Central memory CD8-positive, alpha-beta T cell (primary cell): ENCODE measurements at regions not wholly inside any gene's neighbourhood (a gene's known extent, or its start where the extent isn't known, plus 50 kb on each side); places are given as distances from the start of the nearest gene placed in this dataset.
"Not testable (repeated sequence)": the region's sequence is repeated elsewhere in the genome, so short reads cannot be mapped to it uniquely, and the experiment has no call there.

Experiments
- ATAC-seq: fragments of 150-1000 bp; cut with Tn5 transposase; replicated peaks from 2 replicates; pipeline ENCODE4 v1.10.0; 2022; ENCODE audit warnings: mild to moderate bottlenecking, moderate FRiP score, moderate number of reproducible peaks; ENCODE audit not compliant: poor library complexity, severe bottlenecking; ENCODE audit errors: extremely low read depth
- DNase-seq, 2 donors: peaks; one replicate each; pipeline ENCODE4 v3.0.0; 2021; ENCODE audit warnings: low spot score in 2 of 2
- H3K27ac Mint-ChIP-seq: one replicate; pipeline ENCODE4 v1.8.0; 2022; ENCODE audit warnings: low read depth, mild to moderate bottlenecking, moderate library complexity, mixed read lengths
- H3K27me3 Mint-ChIP-seq: one replicate; pipeline ENCODE4 v1.8.0; 2022; ENCODE audit warnings: mixed read lengths
- H3K36me3 Mint-ChIP-seq: one replicate; pipeline ENCODE4 v1.8.0; 2022; ENCODE audit warnings: mild to moderate bottlenecking, moderate library complexity, mixed read lengths; ENCODE audit not compliant: insufficient read depth
- H3K4me1 Mint-ChIP-seq: one replicate; pipeline ENCODE4 v1.8.0; 2022; ENCODE audit warnings: mixed read lengths
- H3K4me3 Mint-ChIP-seq: one replicate; pipeline ENCODE4 v1.8.0; 2022; ENCODE audit warnings: mild to moderate bottlenecking, moderate library complexity, mixed read lengths
- H3K9me3 Mint-ChIP-seq: one replicate; pipeline ENCODE4 v1.8.0; 2022; ENCODE audit warnings: mixed read lengths

GRCh38 chr9:95780121-95780520 lies 95.4 kb upstream of the ERCC6L2 start:
- DNase-seq (no peak), ATAC-seq (no peak)
- H3K4me3 Mint-ChIP-seq: no peak overlapping the region
- peaks cover 25% of the 10 kb centered on the region for H3K27me3 Mint-ChIP-seq
- H3K27ac Mint-ChIP-seq: no peak overlapping the region
- no peaks in the 10 kb centered on the region for H3K4me1 Mint-ChIP-seq
- H3K9me3 Mint-ChIP-seq: no peaks in the 10 kb centered on the region
- H3K36me3 Mint-ChIP-seq: no peaks in the 10 kb centered on the region

DNA sequence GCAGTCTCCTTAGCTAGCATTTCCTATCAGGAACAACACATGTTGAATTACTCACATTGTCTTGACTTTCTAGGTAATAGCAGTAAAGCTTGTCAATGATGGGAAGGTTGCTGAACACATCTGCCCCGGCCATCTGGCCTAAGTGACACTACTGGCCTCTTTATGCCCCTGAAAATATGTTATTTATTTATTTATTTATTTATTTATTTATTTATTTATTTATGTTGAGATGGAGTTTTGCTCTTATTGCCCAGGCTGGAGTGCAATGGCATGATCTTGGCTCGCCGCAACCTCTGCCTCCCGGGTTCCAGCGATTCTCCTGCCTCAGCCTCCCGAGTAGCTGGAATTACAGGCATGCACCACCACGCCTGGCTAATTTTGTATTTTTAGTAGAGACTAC lies 95.9 kb upstream of the ERCC6L2 start:
- not testable (repeated sequence) for ATAC-seq, H3K4me1 Mint-ChIP-seq, H3K9me3 Mint-ChIP-seq, H3K27ac Mint-ChIP-seq, H3K4me3 Mint-ChIP-seq, DNase-seq, H3K36me3 Mint-ChIP-seq
- H3K27me3 Mint-ChIP-seq: peaks cover 26% of the 10 kb centered on the region

DNA sequence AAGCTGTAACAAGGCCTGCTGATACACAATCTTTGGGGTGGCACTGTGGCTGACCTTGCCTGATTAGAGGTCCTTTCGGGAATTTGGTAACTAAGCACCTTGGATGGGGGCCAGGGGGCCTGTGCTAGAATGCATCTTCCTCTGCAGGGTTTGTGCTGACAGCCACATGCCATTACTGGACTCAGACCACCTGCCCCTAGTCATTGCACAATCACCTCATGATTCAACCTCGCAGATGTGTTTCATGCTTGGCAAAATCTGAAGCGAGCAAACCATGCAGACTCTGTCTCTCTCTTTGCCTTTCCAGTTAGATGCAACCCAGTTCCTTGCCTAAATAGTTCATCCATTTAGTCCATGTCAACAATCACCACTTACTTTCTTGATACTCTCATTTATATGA lies 96.5 kb upstream of the ERCC6L2 start:
- Mint-ChIP-seq H3K27ac (no peak overlapping the region), H3K4me1 (no peaks in the 10 kb centered on the region), H3K36me3 (no peaks in the 10 kb centered on the region), H3K27me3 (peaks cover 26% of the 10 kb centered on the region), H3K9me3 (no peaks in the 10 kb centered on the region), H3K4me3 (no peak overlapping the region)
- no peak for DNase-seq
- no peak for ATAC-seq

DNA sequence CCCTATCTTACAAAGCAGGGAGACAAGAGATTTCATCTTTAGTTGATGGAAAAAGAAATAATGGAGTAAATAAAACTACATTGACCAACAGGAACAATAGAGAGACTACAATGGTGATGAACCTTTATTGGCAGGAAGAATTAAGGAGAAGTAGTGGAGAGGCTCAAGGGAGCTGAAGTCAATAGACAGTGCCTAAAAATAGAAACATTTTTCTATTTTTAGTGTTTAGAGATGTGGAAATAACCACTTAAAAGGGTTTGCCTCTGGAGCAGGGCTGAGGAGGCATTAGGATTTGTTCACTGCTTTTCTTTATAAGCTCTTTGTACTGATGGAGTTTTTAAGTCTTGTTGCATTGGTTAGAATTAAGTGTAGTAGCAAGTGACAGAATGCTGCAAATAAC lies 98.4 kb upstream of the ERCC6L2 start:
- Mint-ChIP-seq H3K4me1 (no peaks in the 10 kb centered on the region), H3K4me3 (no peak overlapping the region), H3K27me3 (peaks cover 32% of the 10 kb centered on the region), H3K27ac (no peak overlapping the region), H3K9me3 (no peaks in the 10 kb centered on the region), H3K36me3 (no peaks in the 10 kb centered on the region)
- ATAC-seq: no peak
- DNase-seq: no peak

DNA sequence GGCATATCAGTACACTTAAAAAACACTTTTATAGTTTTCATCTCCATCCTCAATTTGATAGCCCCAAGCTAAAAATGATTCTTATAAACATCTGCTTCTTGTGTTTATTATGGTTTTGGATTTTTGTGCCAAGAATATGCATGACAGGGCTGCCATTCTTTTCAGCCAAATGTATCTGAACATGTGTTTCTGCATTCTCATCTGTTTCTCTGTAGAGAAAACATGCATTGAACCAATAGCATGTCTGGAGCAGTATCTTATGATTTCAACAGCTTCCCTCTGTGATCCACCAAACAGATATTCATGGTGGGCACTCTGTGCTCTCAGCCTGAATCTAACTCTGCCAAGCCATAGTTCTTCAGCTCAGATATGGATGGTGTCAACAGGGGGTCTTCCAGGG lies 99.3 kb upstream of the ERCC6L2 start:
- peaks cover 33% of the 10 kb centered on the region for H3K27me3 Mint-ChIP-seq
- H3K4me1 Mint-ChIP-seq: no peaks in the 10 kb centered on the region
- ATAC-seq: no peak
- H3K36me3 Mint-ChIP-seq: no peaks in the 10 kb centered on the region
- no peak overlapping the region for H3K27ac Mint-ChIP-seq
- no peaks in the 10 kb centered on the region for H3K9me3 Mint-ChIP-seq
- no peak for DNase-seq
- no peak overlapping the region for H3K4me3 Mint-ChIP-seq

- no peaks in the 10 kb centered on the region for H3K36me3 Mint-ChIP-seq
- DNase-seq (no peak), ATAC-seq (no peak)
- no peaks in the 10 kb centered on the region for H3K4me1 Mint-ChIP-seq
- peaks cover 43% of the 10 kb centered on the region for H3K27me3 Mint-ChIP-seq
- no peak overlapping the region for H3K4me3 Mint-ChIP-seq
- no peaks in the 10 kb centered on the region for H3K9me3 Mint-ChIP-seq
- H3K27ac Mint-ChIP-seq: no peak overlapping the region
Observed at GRCh38 chr9:95775191-95775590, 100.3 kb upstream of the ERCC6L2 start.

GRCh38 chr9:95773053-95773418 lies 102.5 kb upstream of the ERCC6L2 start:
- ATAC-seq (no peak), DNase-seq (no peak)
- H3K36me3 Mint-ChIP-seq: no peaks in the 10 kb centered on the region
- peak overlapping the region; percentile 17 for H3K27ac Mint-ChIP-seq
- peak overlapping the region; percentile 36 for H3K4me3 Mint-ChIP-seq
- H3K9me3 Mint-ChIP-seq: no peaks in the 10 kb centered on the region
- peaks cover 53% of the 10 kb centered on the region for H3K27me3 Mint-ChIP-seq
- no peaks in the 10 kb centered on the region for H3K4me1 Mint-ChIP-seq

- no peak for ATAC-seq
- Mint-ChIP-seq H3K9me3 (no peaks in the 10 kb centered on the region), H3K4me3 (peak overlapping the region; percentile 36), H3K27ac (peak overlapping the region; percentile 17), H3K4me1 (no peaks in the 10 kb centered on the region), H3K27me3 (peaks cover 53% of the 10 kb centered on the region), H3K36me3 (no peaks in the 10 kb centered on the region)
- no peak for DNase-seq
Observed at GRCh38 chr9:95772320-95773052, 103.0 kb upstream of the ERCC6L2 start.

DNA sequence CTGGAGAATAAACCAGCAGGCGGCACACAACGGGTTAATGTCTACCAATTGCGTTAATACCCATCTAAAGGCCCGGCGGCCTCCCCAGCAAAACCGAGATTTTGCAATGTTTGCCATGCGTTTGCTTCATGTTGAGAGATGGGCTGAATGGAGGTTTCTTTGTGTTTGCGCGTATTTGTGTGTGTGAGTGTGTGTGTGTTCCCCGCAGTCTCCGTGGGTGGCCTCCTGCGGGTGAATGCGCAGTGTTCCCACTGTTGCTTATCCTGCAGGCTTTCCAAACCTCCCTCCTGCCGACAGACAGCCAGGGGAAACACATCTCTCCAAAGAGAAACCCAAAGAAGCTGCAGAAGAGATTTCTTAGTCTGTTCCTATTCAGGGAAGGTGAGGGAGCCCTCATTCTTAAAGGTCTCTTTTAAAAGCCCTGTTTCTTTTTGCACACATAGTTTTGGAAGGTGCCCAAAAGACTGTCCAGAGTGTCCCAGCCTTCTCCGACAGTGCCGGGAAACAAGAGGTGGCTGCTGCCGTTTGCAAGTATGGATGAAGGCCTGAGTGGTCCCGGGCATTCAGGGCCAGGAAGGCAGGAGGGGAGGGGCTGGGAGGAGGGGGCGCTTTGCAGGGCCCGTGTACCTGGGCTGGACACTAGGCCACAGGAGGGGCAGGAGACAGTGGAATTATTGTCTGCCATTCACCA lies 103.8 kb upstream of the ERCC6L2 start:
- Mint-ChIP-seq H3K27me3 (peaks cover 53% of the 10 kb centered on the region), H3K4me3 (no peak overlapping the region), H3K36me3 (no peaks in the 10 kb centered on the region), H3K9me3 (no peaks in the 10 kb centered on the region), H3K4me1 (no peaks in the 10 kb centered on the region), H3K27ac (no peak overlapping the region)
- DNase-seq (no peak), ATAC-seq (no peak)

GRCh38 chr9:95770653-95771131 lies 104.8 kb upstream of the ERCC6L2 start:
- Mint-ChIP-seq H3K36me3 (no peaks in the 10 kb centered on the region), H3K27me3 (peaks cover 51% of the 10 kb centered on the region), H3K4me3 (no peak overlapping the region), H3K9me3 (no peaks in the 10 kb centered on the region), H3K4me1 (no peaks in the 10 kb centered on the region), H3K27ac (no peak overlapping the region)
- DNase-seq (no peak), ATAC-seq (no peak)

GRCh38 chr9:95769909-95770433 lies 105.5 kb upstream of the ERCC6L2 start:
- H3K36me3 Mint-ChIP-seq: no peaks in the 10 kb centered on the region
- no peak overlapping the region for H3K27ac Mint-ChIP-seq
- DNase-seq (no peak), ATAC-seq (no peak)
- H3K9me3 Mint-ChIP-seq: no peaks in the 10 kb centered on the region
- H3K4me1 Mint-ChIP-seq: no peaks in the 10 kb centered on the region
- no peak overlapping the region for H3K4me3 Mint-ChIP-seq
- H3K27me3 Mint-ChIP-seq: peaks cover 44% of the 10 kb centered on the region

DNA sequence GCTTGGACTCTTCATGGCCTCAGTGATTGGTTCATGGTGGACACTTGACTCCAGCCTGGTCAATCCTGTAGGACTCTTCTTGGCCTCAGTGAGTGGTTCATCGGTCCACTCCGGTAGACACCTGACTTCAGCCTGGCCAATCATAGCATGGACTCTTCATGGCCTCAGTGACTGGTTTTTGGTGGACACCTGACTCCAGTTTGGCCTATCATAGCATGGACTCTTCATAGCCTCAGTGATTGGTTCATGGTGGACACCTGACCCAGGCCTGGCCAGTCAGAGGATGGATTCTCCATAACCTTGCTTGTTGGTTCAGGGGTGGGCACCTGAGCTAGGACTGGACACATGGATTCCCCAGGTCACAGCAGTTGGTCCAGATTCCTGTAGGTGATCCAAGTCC lies 106.0 kb upstream of the ERCC6L2 start:
- H3K9me3 Mint-ChIP-seq: no peaks in the 10 kb centered on the region
- no peak for DNase-seq
- H3K36me3 Mint-ChIP-seq: no peaks in the 10 kb centered on the region
- no peak for ATAC-seq
- peaks cover 41% of the 10 kb centered on the region for H3K27me3 Mint-ChIP-seq
- H3K4me1 Mint-ChIP-seq: no peaks in the 10 kb centered on the region
- no peak overlapping the region for H3K4me3 Mint-ChIP-seq
- H3K27ac Mint-ChIP-seq: no peak overlapping the region

DNA sequence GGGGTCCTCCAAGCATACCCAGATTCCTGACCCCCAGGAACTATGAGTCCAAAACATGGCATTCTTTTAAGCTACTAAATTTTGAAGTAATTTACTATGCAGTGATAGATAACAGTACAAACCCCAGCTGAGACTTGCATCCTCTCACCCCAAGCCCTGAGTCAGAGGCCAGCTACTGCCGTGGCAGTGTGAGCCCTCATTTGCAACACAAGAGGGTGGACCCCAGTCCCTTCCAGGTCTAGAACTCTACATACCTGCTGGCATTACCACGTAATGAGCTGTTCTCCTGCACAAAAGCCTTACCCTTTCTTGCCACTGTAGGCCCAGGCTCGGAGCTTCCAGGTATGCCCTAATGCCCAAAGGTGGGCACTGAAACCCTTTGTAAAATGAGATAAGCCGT lies 108.6 kb upstream of the ERCC6L2 start:
- Mint-ChIP-seq H3K4me1 (peaks cover 5% of the 10 kb centered on the region), H3K36me3 (no peaks in the 10 kb centered on the region), H3K9me3 (no peaks in the 10 kb centered on the region), H3K27me3 (peaks cover 27% of the 10 kb centered on the region), H3K4me3 (no peak overlapping the region), H3K27ac (no peak overlapping the region)
- no peak for ATAC-seq
- no peak for DNase-seq
